ENCODE measurements at regions not wholly inside any gene's neighbourhood (a gene's known extent, or its start where the extent isn't known, plus 50 kb on each side); places are given as distances from the start of the nearest gene placed in this dataset.

DNA sequence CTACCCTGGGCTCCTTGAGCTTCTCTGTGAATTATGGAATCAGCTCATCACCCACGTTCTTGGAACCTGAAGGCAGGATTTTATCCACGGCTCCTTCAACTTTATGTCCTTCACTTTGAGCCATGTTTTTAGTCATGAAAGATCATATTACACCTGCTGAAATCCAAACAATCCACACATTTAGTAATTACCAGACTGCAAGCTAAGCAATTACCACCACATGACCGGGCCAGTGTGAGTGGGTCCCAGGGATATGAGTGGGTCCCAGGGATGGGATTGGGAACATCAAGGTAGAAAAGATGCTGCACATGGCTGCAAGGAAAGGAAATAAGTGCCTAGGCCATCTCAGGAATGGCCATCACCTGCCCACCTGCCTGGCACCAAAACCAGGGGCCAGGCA, 140.3 kb upstream of the IQSEC1 start:
- DNase-seq (ENCODE audit: insufficient read length) (no peak), FAIRE-seq (no peak)
- TF ChIP-seq TAF1 (IDR thresholded peaks at IDR 0.05; ENCODE audit: borderline replicate concordance, low read depth, low read length) (no peak), POLR2AphosphoS5 (IDR thresholded peaks at IDR 0.05; ENCODE audit: low read depth, low read length) (no peak), POLR2A (IDR thresholded peaks at IDR 0.05; ENCODE audit: low read depth, low read length) (no peak)

DNA sequence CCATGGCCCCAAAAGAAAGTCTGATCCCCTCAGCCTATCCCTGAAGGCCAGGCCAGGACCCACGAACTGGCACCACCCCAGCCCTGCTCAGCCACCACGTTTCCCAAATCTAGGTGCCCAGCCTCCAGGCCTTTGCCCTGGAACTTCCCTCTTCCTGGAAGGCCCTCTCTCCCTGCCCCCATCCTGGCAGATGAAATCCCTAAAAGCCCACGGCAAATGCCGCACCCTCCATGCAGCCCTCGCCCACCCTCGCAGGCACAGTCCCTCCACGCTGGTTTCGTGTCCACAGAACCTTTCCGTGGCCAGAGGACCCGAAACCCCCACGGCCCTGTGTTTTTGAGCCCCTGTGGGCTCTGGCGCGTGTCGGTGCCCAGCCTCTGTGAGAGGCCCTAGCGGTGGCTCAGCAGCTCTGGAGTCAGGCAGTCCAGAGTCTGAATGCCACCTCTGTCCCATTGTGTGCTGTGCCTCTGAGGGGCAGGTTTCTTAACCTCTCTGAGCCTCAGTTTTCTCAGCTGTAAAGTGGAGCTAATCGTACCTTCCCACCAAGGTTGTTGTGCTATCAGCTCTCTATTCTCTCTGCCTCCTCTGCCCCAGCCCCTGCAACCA, 138.5 kb upstream of the IQSEC1 start:
- DNase-seq (ENCODE audit: insufficient read length) (no peak), FAIRE-seq (no peak)
- TF ChIP-seq POLR2A (IDR thresholded peaks at IDR 0.05; ENCODE audit: low read depth, low read length): no peak
- TF ChIP-seq TAF1 (IDR thresholded peaks at IDR 0.05; ENCODE audit: borderline replicate concordance, low read depth, low read length): no peak
- TF ChIP-seq POLR2AphosphoS5 (IDR thresholded peaks at IDR 0.05; ENCODE audit: low read depth, low read length): no peak

DNA sequence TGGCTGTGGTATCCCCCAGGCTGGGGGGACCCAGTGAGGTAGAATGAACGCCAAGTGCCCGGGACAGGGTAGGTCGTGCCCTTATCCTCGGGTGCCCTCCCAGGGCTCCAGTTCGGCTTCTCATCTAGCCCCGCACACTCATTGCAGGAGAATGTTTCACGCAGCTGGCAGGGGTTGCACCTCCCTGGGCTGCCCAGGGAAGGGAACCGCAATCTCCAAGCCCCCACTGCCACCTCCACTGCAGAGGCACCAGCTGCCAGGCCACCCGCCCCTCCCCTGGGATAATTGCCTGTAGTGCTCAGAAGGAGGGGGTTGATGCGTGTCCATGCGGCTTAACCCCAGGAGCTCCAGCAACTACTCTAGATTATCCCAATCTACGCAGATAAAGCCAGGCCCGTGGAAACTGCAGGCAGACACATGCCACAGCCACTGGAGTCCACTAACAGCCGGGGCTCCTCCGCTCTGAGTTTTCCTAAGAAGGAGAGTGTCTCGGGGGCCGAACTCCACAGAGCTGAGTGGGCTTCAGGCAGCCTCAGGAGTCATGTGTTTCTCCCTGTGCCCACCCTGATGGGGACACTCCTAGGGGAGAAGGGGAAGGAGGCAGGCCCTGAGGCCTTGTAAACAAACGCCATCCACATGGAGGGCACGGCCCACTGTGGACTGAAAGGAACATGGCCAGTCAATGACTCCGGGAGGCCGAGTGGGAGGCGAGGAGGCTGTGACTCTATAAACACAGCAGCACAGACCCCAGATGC, 137.2 kb upstream of the IQSEC1 start:
- peak; percentile 78 for FAIRE-seq
- no peak for DNase-seq (ENCODE audit: insufficient read length)
- TF ChIP-seq POLR2A (IDR thresholded peaks at IDR 0.05; ENCODE audit: low read depth, low read length) (no peak), TAF1 (IDR thresholded peaks at IDR 0.05; ENCODE audit: borderline replicate concordance, low read depth, low read length) (no peak), POLR2AphosphoS5 (IDR thresholded peaks at IDR 0.05; ENCODE audit: low read depth, low read length) (no peak)

DNA sequence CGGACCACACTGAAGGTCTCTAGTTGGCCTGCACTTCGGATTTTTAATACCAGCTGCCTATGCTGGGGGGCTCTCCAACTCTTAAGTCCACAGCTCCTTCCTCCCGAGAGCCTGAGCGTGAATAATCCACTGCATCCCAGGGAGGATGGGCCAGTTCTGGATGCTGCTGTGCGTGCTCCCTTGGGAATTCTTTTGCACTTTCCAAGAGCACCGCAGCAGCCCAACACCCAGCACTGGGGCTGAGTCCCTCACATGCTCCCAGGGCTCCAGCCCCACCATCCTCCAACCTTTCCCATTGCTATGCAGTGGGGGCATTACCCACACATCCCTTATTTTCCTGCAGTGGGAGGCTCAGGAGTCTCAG, 136.4 kb upstream of the IQSEC1 start:
- TF ChIP-seq TAF1 (IDR thresholded peaks at IDR 0.05; ENCODE audit: borderline replicate concordance, low read depth, low read length): no peak
- no peak for TF ChIP-seq POLR2AphosphoS5 (IDR thresholded peaks at IDR 0.05; ENCODE audit: low read depth, low read length)
- no peak for TF ChIP-seq POLR2A (IDR thresholded peaks at IDR 0.05; ENCODE audit: low read depth, low read length)
- FAIRE-seq: no peak
- DNase-seq (ENCODE audit: insufficient read length): no peak

DNA sequence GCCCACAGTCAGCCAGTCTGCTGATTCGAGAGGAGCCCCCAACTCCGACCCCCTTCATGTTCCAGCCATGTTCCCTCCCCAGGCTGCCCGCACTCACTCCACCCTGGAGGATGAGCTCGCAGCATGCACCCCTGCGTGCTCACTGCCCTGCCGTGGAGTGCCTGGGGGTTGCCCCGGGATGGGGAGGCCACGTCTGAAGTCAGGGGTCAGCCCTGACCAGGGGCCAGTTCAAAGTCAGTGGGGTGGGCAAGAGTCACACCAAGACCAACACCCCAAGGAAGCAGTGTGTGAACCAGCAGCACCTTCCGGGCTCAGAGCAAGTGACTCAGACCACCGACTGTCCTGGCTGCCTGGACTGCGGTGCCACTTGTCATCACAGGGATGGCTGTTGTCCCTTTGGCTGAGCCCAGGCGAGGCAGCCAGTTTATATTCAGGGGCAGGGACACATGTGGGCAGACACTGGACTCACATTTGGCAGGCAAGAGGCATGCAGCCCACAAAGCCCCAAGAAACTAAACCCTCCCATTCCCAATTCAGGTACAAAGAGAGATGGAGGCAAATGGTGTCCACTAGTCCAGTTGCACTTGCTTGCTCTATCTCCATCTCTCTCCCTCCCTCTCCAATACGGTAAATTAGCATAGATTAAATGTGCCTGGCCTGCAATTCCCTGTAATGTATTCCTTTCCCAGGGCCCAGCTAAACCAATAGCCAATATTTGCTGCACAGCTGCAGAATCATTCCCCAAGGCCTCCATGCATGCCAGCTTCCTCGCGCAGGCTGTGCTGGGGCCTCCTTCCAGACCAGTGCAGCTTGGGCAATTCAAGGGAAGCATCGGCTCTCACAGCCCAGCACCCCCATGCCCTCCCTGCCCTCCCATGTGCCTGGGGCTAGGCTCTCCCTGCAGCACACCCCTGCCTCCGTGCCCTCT, 135.7 kb upstream of the IQSEC1 start:
- FAIRE-seq: no peak
- no peak for DNase-seq (ENCODE audit: insufficient read length)
- TF ChIP-seq POLR2A (IDR thresholded peaks at IDR 0.05; ENCODE audit: low read depth, low read length): no peak
- TF ChIP-seq POLR2AphosphoS5 (IDR thresholded peaks at IDR 0.05; ENCODE audit: low read depth, low read length): no peak
- TF ChIP-seq TAF1 (IDR thresholded peaks at IDR 0.05; ENCODE audit: borderline replicate concordance, low read depth, low read length): no peak

DNA sequence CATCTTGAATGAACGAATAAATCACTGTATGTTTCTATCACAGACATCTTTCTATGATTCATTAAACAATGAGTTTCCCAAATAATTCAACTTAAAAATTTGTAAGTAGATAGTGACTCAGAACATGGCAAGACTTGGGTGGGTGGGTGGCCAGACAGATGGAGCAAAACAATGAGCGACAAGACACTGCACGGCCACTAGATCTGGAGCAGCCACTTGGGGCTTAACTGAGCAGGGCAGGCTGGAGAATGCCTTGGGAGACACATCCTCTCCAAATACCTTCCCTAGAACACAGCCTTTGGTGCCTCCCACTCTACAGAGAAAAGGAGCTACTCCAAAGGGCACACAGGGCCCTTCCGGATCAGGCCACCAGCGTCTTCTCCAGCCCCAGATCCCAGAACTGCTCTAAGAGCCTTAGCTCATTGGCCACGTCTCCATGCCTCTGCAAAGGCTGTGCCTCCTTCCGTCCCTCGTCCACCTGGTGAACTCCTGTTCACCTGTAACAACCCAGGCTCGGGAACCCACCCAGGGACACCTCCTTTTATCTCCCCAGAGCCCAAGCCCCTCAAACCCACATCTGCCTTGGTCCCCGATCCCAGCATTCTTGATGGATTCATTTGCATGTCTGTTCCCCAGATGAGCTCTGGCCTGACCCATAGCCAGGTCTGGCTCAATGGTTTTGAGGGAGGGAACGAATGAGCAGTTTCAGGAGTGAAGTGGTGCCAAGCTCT, 134.9 kb upstream of the IQSEC1 start:
- FAIRE-seq: no peak
- no peak for DNase-seq (ENCODE audit: insufficient read length)
- TF ChIP-seq POLR2AphosphoS5 (IDR thresholded peaks at IDR 0.05; ENCODE audit: low read depth, low read length) (no peak), POLR2A (IDR thresholded peaks at IDR 0.05; ENCODE audit: low read depth, low read length) (no peak), TAF1 (IDR thresholded peaks at IDR 0.05; ENCODE audit: borderline replicate concordance, low read depth, low read length) (no peak)

DNA sequence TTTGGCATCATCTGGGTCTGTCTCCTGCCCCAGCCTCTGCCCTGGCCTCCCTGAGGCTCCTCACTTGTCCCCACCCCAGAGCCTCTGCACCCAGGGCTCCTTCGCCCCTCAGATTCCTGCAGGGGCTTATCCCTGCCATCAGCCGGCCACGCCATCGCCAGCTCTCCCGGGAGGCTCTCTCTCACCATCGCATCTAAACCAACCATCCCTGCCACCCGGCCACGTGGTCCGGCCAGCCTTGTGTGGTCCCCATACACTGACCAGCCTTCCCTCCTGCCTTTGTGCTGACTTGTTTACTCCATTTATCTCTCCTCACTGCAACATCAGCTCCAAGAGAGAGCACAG, 134.3 kb upstream of the IQSEC1 start:
- TF ChIP-seq TAF1 (IDR thresholded peaks at IDR 0.05; ENCODE audit: borderline replicate concordance, low read depth, low read length) (no peak), POLR2A (IDR thresholded peaks at IDR 0.05; ENCODE audit: low read depth, low read length) (no peak), POLR2AphosphoS5 (IDR thresholded peaks at IDR 0.05; ENCODE audit: low read depth, low read length) (no peak)
- DNase-seq (ENCODE audit: insufficient read length): no peak
- FAIRE-seq: no peak

DNA sequence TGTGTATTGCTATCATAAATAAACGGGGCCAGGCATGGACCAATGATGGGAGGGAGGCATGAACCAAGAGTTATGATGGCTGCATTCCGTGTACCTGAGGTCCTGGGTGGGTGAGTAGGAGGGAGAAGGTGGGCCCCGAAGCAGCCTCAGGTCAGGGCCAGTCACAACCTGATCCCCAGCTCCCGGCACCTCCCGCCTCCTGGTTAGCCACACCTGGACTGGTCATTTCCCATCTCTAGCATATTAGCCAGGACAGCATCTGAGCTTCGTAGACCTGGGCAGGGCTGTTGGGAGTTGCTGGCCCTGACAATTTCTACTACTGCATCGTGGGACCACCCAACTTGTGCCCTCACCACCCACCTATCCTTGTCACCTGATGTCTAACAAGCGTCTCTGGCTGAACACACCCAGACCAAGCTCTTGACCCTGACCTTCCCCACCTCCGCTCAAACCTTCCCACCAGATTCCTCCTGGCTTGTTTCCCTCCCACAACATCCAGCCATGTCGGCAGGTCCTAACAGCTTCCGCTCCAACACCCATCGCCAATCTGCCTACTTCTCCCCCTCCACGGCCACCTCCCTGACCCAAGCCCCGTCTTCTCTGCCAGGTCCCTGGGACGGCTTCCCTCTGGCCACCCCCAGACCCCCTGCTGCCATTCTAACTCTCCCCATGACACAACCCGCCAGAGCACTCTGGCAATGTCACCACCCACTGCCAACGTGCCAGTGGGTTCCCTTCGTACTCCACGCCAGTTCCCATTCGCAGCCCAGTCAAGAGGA, 133.8 kb upstream of the IQSEC1 start:
- FAIRE-seq (no peak), DNase-seq (ENCODE audit: insufficient read length) (no peak)
- TF ChIP-seq POLR2A (IDR thresholded peaks at IDR 0.05; ENCODE audit: low read depth, low read length) (no peak), POLR2AphosphoS5 (IDR thresholded peaks at IDR 0.05; ENCODE audit: low read depth, low read length) (no peak), TAF1 (IDR thresholded peaks at IDR 0.05; ENCODE audit: borderline replicate concordance, low read depth, low read length) (no peak)

DNA sequence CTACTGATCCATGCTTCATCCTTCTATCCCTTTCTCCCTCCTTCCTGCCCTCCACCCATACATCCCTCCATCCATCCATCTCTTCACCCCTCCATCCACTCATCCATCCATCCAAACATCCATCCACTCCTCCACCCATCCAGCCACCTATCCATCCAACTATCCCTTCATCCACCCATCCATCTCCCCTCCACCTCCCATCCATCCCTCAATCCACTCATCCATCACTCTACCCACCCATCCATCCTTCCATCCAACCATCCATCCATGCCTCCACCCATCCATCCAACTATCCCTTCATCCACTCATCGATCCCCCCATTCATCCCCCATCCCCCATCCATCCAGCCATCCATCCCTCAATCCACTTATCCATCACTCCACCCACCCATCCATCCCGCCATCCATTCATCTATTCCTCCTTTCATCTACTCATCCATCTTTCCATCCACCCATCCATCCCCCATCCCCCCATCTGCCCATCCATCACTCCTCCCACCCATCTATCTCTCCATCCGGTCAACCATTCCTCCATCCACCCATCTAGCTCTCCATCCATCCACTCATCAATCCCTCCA, 132.4 kb upstream of the IQSEC1 start:
- DNase-seq (ENCODE audit: insufficient read length): no peak
- TF ChIP-seq POLR2AphosphoS5 (IDR thresholded peaks at IDR 0.05; ENCODE audit: low read depth, low read length) (no peak), TAF1 (IDR thresholded peaks at IDR 0.05; ENCODE audit: borderline replicate concordance, low read depth, low read length) (no peak), POLR2A (IDR thresholded peaks at IDR 0.05; ENCODE audit: low read depth, low read length) (no peak)
- FAIRE-seq: no peak

DNA sequence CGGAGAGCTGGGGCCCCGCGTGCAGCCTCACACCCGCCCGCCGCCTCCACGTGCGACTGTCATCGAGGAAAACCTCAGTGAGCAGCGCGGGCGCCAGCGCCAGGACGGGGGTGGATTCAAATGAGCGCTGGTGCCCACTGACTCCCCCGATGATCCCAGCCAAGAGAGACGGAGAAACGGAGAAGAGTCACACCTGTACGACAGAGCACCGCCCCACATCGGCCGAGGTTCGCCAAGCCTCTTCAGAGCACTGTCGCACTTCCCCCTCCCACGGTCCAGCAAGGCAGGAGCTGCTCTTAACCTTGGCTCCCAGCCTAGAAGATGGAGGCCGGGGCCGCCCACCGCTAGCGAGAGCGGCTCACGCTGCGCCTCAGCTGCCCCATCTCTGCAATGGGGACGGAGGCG, 130.9 kb upstream of the IQSEC1 start:
- DNase-seq (ENCODE audit: insufficient read length) (no peak), FAIRE-seq (no peak)
- TF ChIP-seq POLR2A (IDR thresholded peaks at IDR 0.05; ENCODE audit: low read depth, low read length) (no peak), POLR2AphosphoS5 (IDR thresholded peaks at IDR 0.05; ENCODE audit: low read depth, low read length) (no peak), TAF1 (IDR thresholded peaks at IDR 0.05; ENCODE audit: borderline replicate concordance, low read depth, low read length) (no peak)
